Stimulated activated CD4-positive, alpha-beta T cell treated with anti-CD3 and anti-CD28 coated beads, Interleukin-15, amount 100 ng/mL, for 48 hours (primary cell): ENCODE measurements at regions not wholly inside any gene's neighbourhood (a gene's known extent, or its start where the extent isn't known, plus 50 kb on each side); places are given as distances from the start of the nearest gene placed in this dataset.
"Not testable (repeated sequence)": the region's sequence is repeated elsewhere in the genome, so short reads cannot be mapped to it uniquely, and the experiment has no call there.

Experiments used
- DNase-seq, 2 donors: peaks; one replicate each; pipeline ENCODE4 v3.0.0-alpha.2; 2020; ENCODE audit warnings: low read depth in 2 of 2

GRCh38 chr20:12113468-12114371, 196.0 kb downstream of the BTBD3 start:
- DNase-seq: no peak

GRCh38 chr20:12129114-12129513, 211.4 kb downstream of the BTBD3 start:
- DNase-seq: not testable (repeated sequence)

- DNase-seq: not testable (repeated sequence)
Measured at GRCh38 chr20:12129532-12129931, 211.8 kb downstream of the BTBD3 start.

- DNase-seq: no peak
Measured at GRCh38 chr20:12130781-12131180, 213.1 kb downstream of the BTBD3 start.

- DNase-seq: no peak
Measured at GRCh38 chr20:12133553-12133952, 215.9 kb downstream of the BTBD3 start.

GRCh38 chr20:12145951-12146350, 228.3 kb downstream of the BTBD3 start:
- not testable (repeated sequence) for DNase-seq

- DNase-seq: no peak
Measured at GRCh38 chr20:12152996-12153395, 235.3 kb downstream of the BTBD3 start.

- DNase-seq: no peak
Measured at GRCh38 chr20:12153628-12154027, 235.9 kb downstream of the BTBD3 start.

- DNase-seq: no peak
Measured at GRCh38 chr20:12156252-12156651, 238.6 kb downstream of the BTBD3 start.

- no peak for DNase-seq
Measured at GRCh38 chr20:12159261-12159660, 241.6 kb downstream of the BTBD3 start.

- no peak for DNase-seq
Measured at GRCh38 chr20:12161734-12162133, 244.0 kb downstream of the BTBD3 start.

- DNase-seq: no peak
Measured at GRCh38 chr20:12166053-12166717, 248.5 kb downstream of the BTBD3 start.

GRCh38 chr20:12170406-12170805, 252.7 kb downstream of the BTBD3 start:
- no peak for DNase-seq

GRCh38 chr20:12171923-12172524, 254.3 kb downstream of the BTBD3 start:
- DNase-seq: no peak

GRCh38 chr20:12173347-12174012, 255.8 kb downstream of the BTBD3 start:
- no peak for DNase-seq

GRCh38 chr20:12175538-12175937, 257.8 kb downstream of the BTBD3 start:
- DNase-seq: no peak

- no peak for DNase-seq
Measured at GRCh38 chr20:12177657-12178293, 260.1 kb downstream of the BTBD3 start.

- no peak for DNase-seq
Measured at GRCh38 chr20:12179692-12180091, 262.0 kb downstream of the BTBD3 start.

- no peak for DNase-seq
Measured at GRCh38 chr20:12180107-12180661, 262.5 kb downstream of the BTBD3 start.

GRCh38 chr20:12198281-12198680, 280.6 kb downstream of the BTBD3 start:
- no peak for DNase-seq

- DNase-seq: no peak
Measured at GRCh38 chr20:12199703-12200102, 282.0 kb downstream of the BTBD3 start.
